ENCODE measurements at regions not wholly inside any gene's neighbourhood (a gene's known extent, or its start where the extent isn't known, plus 50 kb on each side); places are given as distances from the start of the nearest gene placed in this dataset.

- DNase-seq = no peak
Measured at GRCh38 chr12:77619425-77619824, 211.3 kb upstream of the NAV3 start.

GRCh38 chr12:77617818-77618217, 212.9 kb upstream of the NAV3 start:
- DNase-seq = no peak

GRCh38 chr12:77615332-77615731, 215.4 kb upstream of the NAV3 start:
- DNase-seq = no peak

- DNase-seq = no peak
Measured at GRCh38 chr12:77613411-77613810, 217.3 kb upstream of the NAV3 start.

GRCh38 chr12:77610446-77610845, 220.2 kb upstream of the NAV3 start:
- no peak for DNase-seq

- no peak for DNase-seq
Measured at GRCh38 chr12:77609016-77609415, 221.7 kb upstream of the NAV3 start.

- no peak for DNase-seq
Measured at GRCh38 chr12:77608271-77608824, 222.3 kb upstream of the NAV3 start.

- no peak for DNase-seq
Measured at GRCh38 chr12:77606348-77606747, 224.3 kb upstream of the NAV3 start.

- DNase-seq = no peak
Measured at GRCh38 chr12:77603946-77604345, 226.7 kb upstream of the NAV3 start.

GRCh38 chr12:77601069-77601468, 229.6 kb upstream of the NAV3 start:
- no peak for DNase-seq

GRCh38 chr12:77600468-77600843, 230.2 kb upstream of the NAV3 start:
- DNase-seq = no peak

- DNase-seq = no peak
Measured at GRCh38 chr12:77599782-77600467, 230.8 kb upstream of the NAV3 start.

GRCh38 chr12:77594366-77594765, 236.3 kb upstream of the NAV3 start:
- DNase-seq = no peak

GRCh38 chr12:77592836-77593235, 237.9 kb upstream of the NAV3 start:
- DNase-seq = peak; percentile 49

GRCh38 chr12:77591959-77592743, 238.5 kb upstream of the NAV3 start:
- DNase-seq = peak; percentile 88

- no peak for DNase-seq
Measured at GRCh38 chr12:77590306-77590705, 240.4 kb upstream of the NAV3 start.

- DNase-seq = no peak
Measured at GRCh38 chr12:77584860-77585259, 245.8 kb upstream of the NAV3 start.

- no peak for DNase-seq
Measured at GRCh38 chr12:77578466-77579220, 252.1 kb upstream of the NAV3 start.

GRCh38 chr12:77577791-77578190, 252.9 kb upstream of the NAV3 start:
- DNase-seq = no peak

GRCh38 chr12:77575376-77575919, 255.2 kb upstream of the NAV3 start:
- DNase-seq = no peak

GRCh38 chr12:77572371-77572770, 258.3 kb upstream of the NAV3 start:
- DNase-seq = no peak

GRCh38 chr12:77571768-77572167, 258.9 kb upstream of the NAV3 start:
- no peak for DNase-seq

GRCh38 chr12:77571127-77571526, 259.6 kb upstream of the NAV3 start:
- DNase-seq = no peak
